Psoas muscle (tissue), 7 donors: ENCODE measurements at regions not wholly inside any gene's neighbourhood (a gene's known extent, or its start where the extent isn't known, plus 50 kb on each side); places are given as distances from the start of the nearest gene placed in this dataset.

Experiments
- ATAC-seq, 4 donors: fragments of 200-7000 bp; cut with Tn5 transposase; one replicate each; pipeline ENCODE4 v1.9.1; 2020; ENCODE audit warnings: moderate library complexity in 3 of 4, mild to moderate bottlenecking in 2 of 4
- DNase-seq, 2 donors: peaks; one replicate each; pipeline ENCODE4 v3.0.0-alpha.2; 2020
- H3K27ac ChIP-seq: fragments of 200-600 bp; one replicate; pipeline ENCODE4 v1.8.0; 2022
- H3K27me3 ChIP-seq, 3 donors: fragments of 200-600 bp in 1 of 3; one replicate each; pipeline versions ENCODE4 v1.6.1 to v1.8.0; 2013 to 2022; ENCODE audit warnings: low read length in 2 of 3, mild to moderate bottlenecking in 2 of 3, moderate library complexity in 1 of 3; ENCODE audit not compliant: insufficient read depth in 3 of 3
- H3K36me3 ChIP-seq, 2 donors: fragments of 200-600 bp in 1 of 2; one replicate each; pipeline versions ENCODE4 v1.6.1 to v1.8.0; 2013 to 2022; ENCODE audit warnings: low read depth in 1 of 2, mild to moderate bottlenecking in 1 of 2, moderate library complexity in 1 of 2; ENCODE audit not compliant: insufficient read depth in 1 of 2
- H3K4me1 ChIP-seq: fragments of 200-600 bp; one replicate; pipeline ENCODE4 v1.8.0; 2022
- H3K4me3 ChIP-seq: fragments of 200-600 bp; one replicate; pipeline ENCODE4 v1.8.0; 2022; ENCODE audit warnings: mild to moderate bottlenecking
- H3K9me3 ChIP-seq: fragments of 200-600 bp; one replicate; pipeline ENCODE4 v1.8.0; 2022
- WGBS, 3 donors: extraction: QIAGEN DNeasy Blood & Tissue Kit; methylation state at CpG; one replicate each; pipeline versions ENCODE4 v1.1.6 to v1.1.7; 2013; 5-methylcytosine and 5-hydroxymethylcytosine counted together
- intact Hi-C, 2 donors: fragments of 100-400 bp; cut with DNase I; formaldehyde crosslinking; loops; one replicate each; pipeline versions ENCODE4 v1.11.0 to v1.14.2; 2022
- TF ChIP-seq, protein P1 (sequence below): fragments of 200-600 bp; IDR thresholded peaks from one replicate; pipeline ENCODE4 v1.8.0; 2022; ENCODE audit warnings: antibody characterized with exemption
- donor health status: healthy with polysubstance abuse.
- donor health status: DM: no; HTN: no; CAD: no; lungs with moderate emphysema.
- donor health status: Bipolar disorder and iron deficiency.
- donor health status: healthy.
- donor health status: DM: yes; HTN: yes; CAD: no.
- donor health status: DM: no; HTN: no; CAD: no.
- donor health status: DM: yes; HTN: yes; CAD: no.

DNA sequence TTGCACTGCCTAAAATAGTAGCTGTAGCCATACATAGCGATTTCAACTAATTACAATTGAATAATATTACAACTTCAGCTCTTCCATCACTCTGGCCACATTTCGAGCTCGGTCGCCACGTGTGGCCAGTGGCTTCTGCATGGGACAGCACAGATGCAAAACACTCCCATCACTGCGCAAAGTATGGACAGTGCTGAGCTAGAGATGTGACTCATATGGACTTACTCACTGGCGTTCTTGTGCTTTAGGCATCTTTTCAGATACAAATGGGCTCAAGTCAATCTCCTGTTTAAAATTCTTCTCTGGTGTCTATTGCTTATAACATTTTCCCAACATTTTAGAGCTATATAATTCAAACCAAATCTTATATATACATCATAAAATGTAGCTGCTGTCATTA lies 222.7 kb downstream of the ELAVL2 start:
- 92 to 97% (median 94%) methylated on average over 7 of the region's 7 CpGs for WGBS, 3 donors
- DNase-seq (no peak), ATAC-seq (no peak)
- no peaks in the 10 kb centered on the region for H3K4me1 ChIP-seq
- H3K9me3 ChIP-seq, result no peaks in the 10 kb centered on the region
- no peak overlapping the region for H3K4me3 ChIP-seq
- H3K27me3 ChIP-seq, result no peaks in the 10 kb centered on the region
- no peak overlapping the region for H3K27ac ChIP-seq
- TF ChIP-seq, protein P1, sequence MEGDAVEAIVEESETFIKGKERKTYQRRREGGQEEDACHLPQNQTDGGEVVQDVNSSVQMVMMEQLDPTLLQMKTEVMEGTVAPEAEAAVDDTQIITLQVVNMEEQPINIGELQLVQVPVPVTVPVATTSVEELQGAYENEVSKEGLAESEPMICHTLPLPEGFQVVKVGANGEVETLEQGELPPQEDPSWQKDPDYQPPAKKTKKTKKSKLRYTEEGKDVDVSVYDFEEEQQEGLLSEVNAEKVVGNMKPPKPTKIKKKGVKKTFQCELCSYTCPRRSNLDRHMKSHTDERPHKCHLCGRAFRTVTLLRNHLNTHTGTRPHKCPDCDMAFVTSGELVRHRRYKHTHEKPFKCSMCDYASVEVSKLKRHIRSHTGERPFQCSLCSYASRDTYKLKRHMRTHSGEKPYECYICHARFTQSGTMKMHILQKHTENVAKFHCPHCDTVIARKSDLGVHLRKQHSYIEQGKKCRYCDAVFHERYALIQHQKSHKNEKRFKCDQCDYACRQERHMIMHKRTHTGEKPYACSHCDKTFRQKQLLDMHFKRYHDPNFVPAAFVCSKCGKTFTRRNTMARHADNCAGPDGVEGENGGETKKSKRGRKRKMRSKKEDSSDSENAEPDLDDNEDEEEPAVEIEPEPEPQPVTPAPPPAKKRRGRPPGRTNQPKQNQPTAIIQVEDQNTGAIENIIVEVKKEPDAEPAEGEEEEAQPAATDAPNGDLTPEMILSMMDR, result no peak
- H3K36me3 ChIP-seq, result no peaks in the 10 kb centered on the region
- intact Hi-C loops, result no loop called here

DNA sequence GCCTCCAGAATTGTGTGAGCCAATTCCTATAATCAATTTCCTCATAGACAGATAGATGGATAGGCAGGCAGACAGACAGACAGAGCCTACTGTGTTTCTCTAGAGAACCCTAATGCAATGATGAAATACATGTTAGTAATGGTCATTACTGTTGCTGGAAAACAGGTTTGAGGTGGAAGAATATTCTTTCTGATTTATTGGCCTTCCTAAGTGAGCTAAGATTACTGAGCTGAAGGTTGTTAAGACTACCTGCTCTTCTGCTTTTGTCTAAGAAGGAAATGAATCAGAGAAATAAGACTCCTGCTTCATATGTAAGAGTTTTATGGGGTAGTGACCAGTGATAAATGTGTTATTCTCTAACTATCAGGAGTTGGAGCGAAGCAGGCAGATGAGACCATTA lies 219.9 kb downstream of the ELAVL2 start:
- intact Hi-C loops, result no loop called here
- no peaks in the 10 kb centered on the region for H3K4me1 ChIP-seq
- 94 to 100% (median 97%) methylated on average over 1 of the region's 1 CpG for WGBS, 3 donors
- no peak overlapping the region for H3K27ac ChIP-seq
- no peaks in the 10 kb centered on the region for H3K9me3 ChIP-seq
- no peaks in the 10 kb centered on the region for H3K36me3 ChIP-seq
- no peak for ATAC-seq
- TF ChIP-seq, protein P1, result no peak
- H3K27me3 ChIP-seq, result no peaks in the 10 kb centered on the region
- no peak for DNase-seq
- H3K4me3 ChIP-seq, result no peak overlapping the region

DNA sequence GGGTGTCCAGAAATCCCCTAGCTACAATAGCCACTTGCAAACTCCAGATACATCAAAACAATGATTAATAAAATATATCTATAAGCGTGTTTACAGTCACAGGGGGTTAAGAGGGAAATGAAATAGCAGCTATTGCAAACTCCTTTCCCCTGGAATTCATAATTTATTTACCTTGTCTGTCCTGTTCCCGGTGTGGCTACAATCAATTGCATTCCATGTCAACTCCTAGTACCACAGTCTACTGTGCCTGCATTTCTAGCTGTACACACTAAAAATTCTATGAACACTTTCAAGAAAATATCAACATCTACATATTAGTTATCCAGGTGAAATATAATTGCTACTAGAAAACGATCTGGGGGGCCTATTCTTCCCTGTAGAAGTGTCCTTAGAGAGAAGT lies 217.6 kb downstream of the ELAVL2 start:
- intact Hi-C loops, result no loop called here
- TF ChIP-seq, protein P1, result no peak

DNA sequence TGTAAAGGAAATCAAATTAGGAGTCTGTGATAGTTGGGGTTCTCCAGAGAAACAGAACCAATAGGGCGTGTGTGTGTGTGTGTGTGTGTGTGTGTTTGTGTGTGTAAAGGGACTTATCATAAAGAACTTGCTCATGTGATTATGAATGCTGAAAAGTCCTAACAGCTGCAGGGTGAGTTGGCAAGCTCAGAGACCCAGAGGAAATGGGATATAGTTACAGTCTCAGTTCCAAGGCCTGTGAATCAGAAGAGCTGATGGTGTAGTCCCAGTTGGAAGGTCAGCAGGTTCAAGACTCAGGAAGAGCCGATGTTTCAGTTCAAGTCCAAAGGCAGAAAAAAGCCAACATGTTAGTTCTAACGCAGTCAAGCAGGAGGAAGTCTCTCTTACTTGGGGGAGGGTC lies 214.2 kb downstream of the ELAVL2 start:
- DNase-seq, result no peak
- TF ChIP-seq, protein P1, result no peak
- intact Hi-C loops, result no loop called here
- Histone ChIP-seq H3K4me3 (no peak overlapping the region), H3K27me3 (no peaks in the 10 kb centered on the region), H3K9me3 (no peaks in the 10 kb centered on the region), H3K4me1 (peaks cover 4% of the 10 kb centered on the region), H3K27ac (no peak overlapping the region), H3K36me3 (no peaks in the 10 kb centered on the region)
- 28 to 37% (median 30%) methylated on average over 3 of the region's 3 CpGs for WGBS, 3 donors
- peak; percentile 40 to 73 (median 54) for ATAC-seq

More for the DNA sequence above, 217.6 kb downstream of the ELAVL2 start:
- H3K4me3 ChIP-seq, result no peak overlapping the region
- DNase-seq (no peak), ATAC-seq (no peak)
- WGBS, 3 donors, result 67 to 76% (median 70%) methylated on average over 3 of the region's 3 CpGs
- H3K9me3 ChIP-seq, result no peaks in the 10 kb centered on the region
- H3K36me3 ChIP-seq, result no peaks in the 10 kb centered on the region
- no peak overlapping the region for H3K27ac ChIP-seq
- H3K27me3 ChIP-seq, result no peaks in the 10 kb centered on the region
- peaks cover 4% of the 10 kb centered on the region for H3K4me1 ChIP-seq

DNA sequence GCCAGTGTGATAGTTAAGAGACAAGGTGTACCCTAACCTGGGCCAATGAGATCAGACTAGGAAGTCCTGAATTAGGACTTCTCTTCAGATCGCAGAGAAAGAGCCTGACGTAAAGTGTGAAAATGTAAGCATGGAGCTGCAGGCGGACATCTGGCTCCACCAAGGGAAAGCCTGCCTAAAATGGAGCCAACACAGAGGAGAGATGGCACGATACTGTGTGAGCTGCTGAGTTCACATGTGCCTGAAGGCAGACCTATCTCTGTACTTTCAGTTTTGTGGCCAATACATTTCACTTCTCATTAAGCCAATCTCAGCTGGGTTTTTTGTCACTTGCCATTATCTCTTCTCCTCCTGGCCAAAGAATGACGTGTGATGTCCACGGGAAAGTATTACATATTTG lies 210.5 kb downstream of the ELAVL2 start:
- Histone ChIP-seq H3K9me3 (no peaks in the 10 kb centered on the region), H3K27me3 (no peaks in the 10 kb centered on the region), H3K36me3 (no peaks in the 10 kb centered on the region), H3K4me1 (peaks cover 4% of the 10 kb centered on the region), H3K4me3 (no peak overlapping the region), H3K27ac (no peak overlapping the region)
- DNase-seq (no peak), ATAC-seq (no peak)
- intact Hi-C loops, result no loop called here
- WGBS, 3 donors, result 49 to 67% (median 54%) methylated on average over 6 of the region's 6 CpGs
- TF ChIP-seq, protein P1, result no peak
